ENCODE measurements at regions not wholly inside any gene's neighbourhood (a gene's known extent, or its start where the extent isn't known, plus 50 kb on each side); places are given as distances from the start of the nearest gene placed in this dataset.

DNA sequence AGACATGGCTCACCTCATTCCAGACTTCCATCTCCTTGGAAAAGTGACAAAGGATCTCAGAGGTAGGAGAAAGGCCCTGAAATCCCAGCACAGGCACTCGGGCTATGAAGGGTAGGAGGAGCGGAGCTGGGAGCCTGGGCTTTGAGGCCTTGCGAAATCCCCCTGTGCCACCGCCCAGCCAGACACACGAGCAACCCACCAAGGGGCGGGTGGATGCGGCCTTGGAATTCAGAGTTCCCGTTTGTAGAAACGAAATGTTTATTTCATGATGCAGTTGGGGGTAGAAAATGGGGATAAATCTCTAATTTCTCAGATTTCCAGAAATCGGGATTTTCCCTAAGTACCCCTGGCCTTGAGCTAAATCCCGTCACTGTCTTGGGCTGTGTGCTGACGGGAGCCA is 177.1 kb upstream of the HDAC4 start:
- H3K4me2 ChIP-seq (ENCODE audit: insufficient read depth, low read length) = no peak overlapping the region
- no peak overlapping the region for H3K27ac ChIP-seq (ENCODE audit: extremely low read depth, low read depth, low read length)
- H3K27me3 ChIP-seq (ENCODE audit: control insufficient read depth in 2 of 2, insufficient read depth in 2 of 2, low read length in 2 of 2) = peaks cover 0 to 62% of the 10 kb centered on the region in 2 experiments; a peak in 3 of 5 replicates
- intact Hi-C loops (cut with micrococcal nuclease) = no loop called here
- POLR2A ChIA-PET = no interaction called here
- CTCF ChIA-PET (ENCODE audit: low intra/inter-chr PET ratio) = no interaction called here
- H3K9me3 ChIP-seq (replicated peaks; ENCODE audit: control insufficient read depth, insufficient read depth, low read depth, low read length) = no peaks in the 10 kb centered on the region
- BruUV-seq (replicated peaks) = no TSS peak
- H2AFZ ChIP-seq (ENCODE audit: low read depth, low read length) = no peak overlapping the region
- ATAC-seq = no peak
- no peaks in the 10 kb centered on the region for H3K79me2 ChIP-seq (ENCODE audit: control insufficient read depth, insufficient read depth, low read length)
- no peaks in the 10 kb centered on the region for H3K4me1 ChIP-seq (replicated peaks in 1 of 2; ENCODE audit: control insufficient read depth in 2 of 2, insufficient read depth in 2 of 2, low read length in 2 of 2)
- H3K9ac ChIP-seq (ENCODE audit: insufficient read depth in 1 of 2, low read depth in 2 of 2, low read length in 2 of 2) = no peak overlapping the region
- under 1% methylated on average over 9 of the region's 12 CpGs for WGBS (ENCODE audit: insufficient coverage, low coverage, missing lambda C conversion rate)
- H3K36me3 ChIP-seq (ENCODE audit: control insufficient read depth, insufficient read depth, low read length) = no peaks in the 10 kb centered on the region
- TF ChIP-seq, protein P1, sequence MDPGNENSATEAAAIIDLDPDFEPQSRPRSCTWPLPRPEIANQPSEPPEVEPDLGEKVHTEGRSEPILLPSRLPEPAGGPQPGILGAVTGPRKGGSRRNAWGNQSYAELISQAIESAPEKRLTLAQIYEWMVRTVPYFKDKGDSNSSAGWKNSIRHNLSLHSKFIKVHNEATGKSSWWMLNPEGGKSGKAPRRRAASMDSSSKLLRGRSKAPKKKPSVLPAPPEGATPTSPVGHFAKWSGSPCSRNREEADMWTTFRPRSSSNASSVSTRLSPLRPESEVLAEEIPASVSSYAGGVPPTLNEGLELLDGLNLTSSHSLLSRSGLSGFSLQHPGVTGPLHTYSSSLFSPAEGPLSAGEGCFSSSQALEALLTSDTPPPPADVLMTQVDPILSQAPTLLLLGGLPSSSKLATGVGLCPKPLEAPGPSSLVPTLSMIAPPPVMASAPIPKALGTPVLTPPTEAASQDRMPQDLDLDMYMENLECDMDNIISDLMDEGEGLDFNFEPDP (CRISPR knock-in tag; IDR thresholded peaks at IDR 0.05) = no peak
- TF ChIP-seq TARDBP (IDR thresholded peaks at IDR 0.05) = no peak
- no peak for FAIRE-seq
- H3K4me3 ChIP-seq = no peak overlapping the region
- in situ Hi-C loops (cut with MboI) = no loop called here
- DNase-seq (ENCODE audit: extremely low read depth in 1 of 4, low spot score in 3 of 4) = no peak
- no peaks in the 10 kb centered on the region for H4K20me1 ChIP-seq (replicated peaks; ENCODE audit: control insufficient read depth, insufficient read depth, low read length)
- H3K9me1 ChIP-seq (ENCODE audit: control insufficient read depth, insufficient read depth, low read length) = no peaks in the 10 kb centered on the region

DNA sequence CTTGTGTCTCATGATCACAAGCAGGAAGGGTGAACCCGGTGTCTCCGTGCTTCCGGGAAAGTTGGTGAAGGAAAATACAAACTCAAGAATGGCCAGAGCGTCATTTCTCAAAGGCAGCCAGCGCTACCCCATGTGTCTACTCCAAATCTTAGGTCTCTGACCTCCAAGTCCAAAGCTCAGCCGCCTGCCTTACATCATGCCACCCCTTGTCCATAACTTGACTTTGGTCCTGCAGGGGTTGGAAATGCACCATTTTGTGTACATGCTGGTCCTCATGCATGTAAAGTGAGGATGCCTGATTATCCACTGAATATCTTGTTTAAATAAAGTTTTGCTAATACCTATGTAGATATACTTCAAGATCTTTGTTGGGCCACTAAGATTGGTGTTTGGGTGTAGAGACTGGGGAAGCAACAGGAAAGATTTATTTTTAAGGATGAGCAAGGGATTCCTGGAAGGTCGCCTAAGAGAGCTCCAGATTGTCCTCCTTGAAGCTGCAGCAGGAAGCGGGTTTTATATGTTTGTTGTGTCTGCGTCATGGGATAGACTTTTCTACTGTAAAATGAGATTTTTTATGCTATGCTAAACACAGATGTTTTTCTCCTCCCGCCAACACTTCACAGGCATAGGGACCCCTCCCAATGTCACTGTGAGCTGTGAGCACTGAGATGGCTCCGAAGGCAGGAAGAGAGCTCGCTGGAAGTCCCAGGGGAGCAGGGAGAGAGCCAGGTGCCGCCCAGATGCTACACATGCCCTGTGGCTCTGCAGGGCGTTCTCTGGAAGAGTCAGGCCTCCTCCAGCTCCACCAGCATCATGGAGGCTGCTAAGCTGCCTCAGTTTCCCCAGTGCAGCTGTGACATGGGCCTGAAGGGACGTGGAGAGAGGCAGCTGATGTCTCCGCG is 176.2 kb upstream of the HDAC4 start:
- Histone ChIP-seq H3K4me3 (no peak overlapping the region), H3K79me2 (ENCODE audit: control insufficient read depth, insufficient read depth, low read length) (no peaks in the 10 kb centered on the region), H3K27me3 (ENCODE audit: control insufficient read depth in 2 of 2, insufficient read depth in 2 of 2, low read length in 2 of 2) (peaks cover 0 to 68% of the 10 kb centered on the region in 2 experiments; a peak in 3 of 5 replicates), H4K20me1 (replicated peaks; ENCODE audit: control insufficient read depth, insufficient read depth, low read length) (no peaks in the 10 kb centered on the region), H3K4me1 (replicated peaks in 1 of 2; ENCODE audit: control insufficient read depth in 2 of 2, insufficient read depth in 2 of 2, low read length in 2 of 2) (no peaks in the 10 kb centered on the region), H3K36me3 (ENCODE audit: control insufficient read depth, insufficient read depth, low read length) (no peaks in the 10 kb centered on the region), H3K27ac (ENCODE audit: extremely low read depth, low read depth, low read length) (no peak overlapping the region), H2AFZ (ENCODE audit: low read depth, low read length) (no peak overlapping the region), H3K9me3 (replicated peaks; ENCODE audit: control insufficient read depth, insufficient read depth, low read depth, low read length) (no peaks in the 10 kb centered on the region), H3K9me1 (ENCODE audit: control insufficient read depth, insufficient read depth, low read length) (no peaks in the 10 kb centered on the region), H3K4me2 (ENCODE audit: insufficient read depth, low read length) (no peak overlapping the region), H3K9ac (ENCODE audit: insufficient read depth in 1 of 2, low read depth in 2 of 2, low read length in 2 of 2) (no peak overlapping the region)
- 0% methylated on average over 13 of the region's 17 CpGs for WGBS (ENCODE audit: insufficient coverage, low coverage, missing lambda C conversion rate)
- CTCF ChIA-PET (ENCODE audit: low intra/inter-chr PET ratio) = no interaction called here
- BruUV-seq (replicated peaks) = no TSS peak
- DNase-seq (ENCODE audit: extremely low read depth in 1 of 4, low spot score in 3 of 4) (no peak), ATAC-seq (no peak), FAIRE-seq (no peak)
- POLR2A ChIA-PET = interaction anchor here (1.2 kb wide), 1 partner anchor 19 kb away, joined by 3 read pairs; no protein-coding TSS in a partner anchor
- intact Hi-C loops (cut with micrococcal nuclease) (no loop called here), in situ Hi-C loops (cut with MboI) (no loop called here)
- no peak for TF ChIP-seq JUNB (CRISPR knock-in tag; conservative IDR thresholded peaks at IDR 0.05)
- no peak for TF ChIP-seq ZNF586 (CRISPR knock-in tag; conservative IDR thresholded peaks at IDR 0.05)
- TF ChIP-seq TAF1 (IDR thresholded peaks at IDR 0.05; ENCODE audit: control insufficient read depth, extremely low read depth, insufficient read depth, low read length, severe bottlenecking) = no peak
- no peak for TF ChIP-seq GABPB2 (CRISPR knock-in tag; conservative IDR thresholded peaks at IDR 0.05)
- no peak for TF ChIP-seq CCAR2 (IDR thresholded peaks at IDR 0.05; ENCODE audit: low read depth, low read length)
- TF ChIP-seq NR2C2 (CRISPR knock-in tag; IDR thresholded peaks at IDR 0.05) = no peak
- no peak for TF ChIP-seq NR2C2 (tag; IDR thresholded peaks at IDR 0.05)
- TF ChIP-seq CREM (IDR thresholded peaks at IDR 0.05; ENCODE audit: low read depth) = no peak
- no peak for TF ChIP-seq PRMT5 (CRISPR knock-in tag; IDR thresholded peaks at IDR 0.05)
- TF ChIP-seq, protein P2, sequence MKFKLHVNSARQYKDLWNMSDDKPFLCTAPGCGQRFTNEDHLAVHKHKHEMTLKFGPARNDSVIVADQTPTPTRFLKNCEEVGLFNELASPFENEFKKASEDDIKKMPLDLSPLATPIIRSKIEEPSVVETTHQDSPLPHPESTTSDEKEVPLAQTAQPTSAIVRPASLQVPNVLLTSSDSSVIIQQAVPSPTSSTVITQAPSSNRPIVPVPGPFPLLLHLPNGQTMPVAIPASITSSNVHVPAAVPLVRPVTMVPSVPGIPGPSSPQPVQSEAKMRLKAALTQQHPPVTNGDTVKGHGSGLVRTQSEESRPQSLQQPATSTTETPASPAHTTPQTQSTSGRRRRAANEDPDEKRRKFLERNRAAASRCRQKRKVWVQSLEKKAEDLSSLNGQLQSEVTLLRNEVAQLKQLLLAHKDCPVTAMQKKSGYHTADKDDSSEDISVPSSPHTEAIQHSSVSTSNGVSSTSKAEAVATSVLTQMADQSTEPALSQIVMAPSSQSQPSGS (CRISPR knock-in tag; IDR thresholded peaks at IDR 0.05) = no peak
- TF ChIP-seq ZNF584 (CRISPR knock-in tag; IDR thresholded peaks at IDR 0.05; ENCODE audit: low read depth) = no peak
- TF ChIP-seq POLR2B (IDR thresholded peaks at IDR 0.05; ENCODE audit: low read depth, partially characterized antibody) = no peak
